ENCODE measurements at regions not wholly inside any gene's neighbourhood (a gene's known extent, or its start where the extent isn't known, plus 50 kb on each side); places are given as distances from the start of the nearest gene placed in this dataset.

DNA sequence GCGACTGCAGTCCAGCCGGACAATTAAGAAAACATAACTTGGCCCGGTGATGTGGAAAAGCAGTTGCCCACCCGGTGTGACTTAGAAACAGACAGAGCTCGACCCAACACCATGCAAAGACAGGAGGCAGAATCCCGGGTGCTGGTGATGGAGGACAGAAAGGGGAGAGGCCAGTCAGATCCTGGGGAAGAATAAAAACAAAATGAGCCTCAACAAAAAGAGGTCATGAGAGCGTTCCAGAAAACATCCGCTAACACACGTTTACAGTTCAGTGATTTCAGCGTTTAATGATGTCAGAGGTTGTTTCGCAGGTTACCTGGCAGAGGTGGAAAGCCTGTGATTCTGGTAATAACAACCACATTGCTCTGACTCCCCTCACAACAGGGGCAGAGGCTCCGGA is 111.9 kb downstream of the OSR1 start:
- Histone ChIP-seq H3K4me3 (replicated peaks in 1 of 3) (no peak overlapping the region), H3K4me1 (no peaks in the 10 kb centered on the region), H3K9me3 (no peaks in the 10 kb centered on the region), H3K27ac (no peak overlapping the region), H3K27me3 (no peaks in the 10 kb centered on the region), H3K36me3 (no peaks in the 10 kb centered on the region)
- intact Hi-C loops (cut with DNase I) = no loop called here
- TF ChIP-seq, protein P1, sequence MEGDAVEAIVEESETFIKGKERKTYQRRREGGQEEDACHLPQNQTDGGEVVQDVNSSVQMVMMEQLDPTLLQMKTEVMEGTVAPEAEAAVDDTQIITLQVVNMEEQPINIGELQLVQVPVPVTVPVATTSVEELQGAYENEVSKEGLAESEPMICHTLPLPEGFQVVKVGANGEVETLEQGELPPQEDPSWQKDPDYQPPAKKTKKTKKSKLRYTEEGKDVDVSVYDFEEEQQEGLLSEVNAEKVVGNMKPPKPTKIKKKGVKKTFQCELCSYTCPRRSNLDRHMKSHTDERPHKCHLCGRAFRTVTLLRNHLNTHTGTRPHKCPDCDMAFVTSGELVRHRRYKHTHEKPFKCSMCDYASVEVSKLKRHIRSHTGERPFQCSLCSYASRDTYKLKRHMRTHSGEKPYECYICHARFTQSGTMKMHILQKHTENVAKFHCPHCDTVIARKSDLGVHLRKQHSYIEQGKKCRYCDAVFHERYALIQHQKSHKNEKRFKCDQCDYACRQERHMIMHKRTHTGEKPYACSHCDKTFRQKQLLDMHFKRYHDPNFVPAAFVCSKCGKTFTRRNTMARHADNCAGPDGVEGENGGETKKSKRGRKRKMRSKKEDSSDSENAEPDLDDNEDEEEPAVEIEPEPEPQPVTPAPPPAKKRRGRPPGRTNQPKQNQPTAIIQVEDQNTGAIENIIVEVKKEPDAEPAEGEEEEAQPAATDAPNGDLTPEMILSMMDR (IDR thresholded peaks at IDR 0.05) = no peak
- no peak for DNase-seq
- WGBS, 2 donors = 62 to 63% methylated on average over 12 of the region's 12 CpGs

- no peak overlapping the region for H3K27ac ChIP-seq
- no peaks in the 10 kb centered on the region for H3K4me1 ChIP-seq
- intact Hi-C loops (cut with DNase I) = no loop called here
- WGBS, 2 donors = 82 to 83% methylated on average over 9 of the region's 9 CpGs
- H3K36me3 ChIP-seq = no peaks in the 10 kb centered on the region
- no peak for DNase-seq
- H3K9me3 ChIP-seq = no peaks in the 10 kb centered on the region
- TF ChIP-seq, protein P1 (IDR thresholded peaks at IDR 0.05) = no peak
- TF ChIP-seq POLR2A (IDR thresholded peaks at IDR 0.05) = no peak
- no peak overlapping the region for H3K4me3 ChIP-seq (replicated peaks in 1 of 3)
- H3K27me3 ChIP-seq = no peaks in the 10 kb centered on the region
Measured at GRCh38 chr2:19244460-19245363, 113.7 kb downstream of the OSR1 start.

GRCh38 chr2:19238440-19239060 is 119.9 kb downstream of the OSR1 start:
- Histone ChIP-seq H3K27ac (no peak overlapping the region), H3K4me1 (peaks cover 10 to 14% of the 10 kb centered on the region in 2 donors), H3K9me3 (no peaks in the 10 kb centered on the region), H3K36me3 (no peaks in the 10 kb centered on the region), H3K4me3 (replicated peaks in 1 of 3) (no peak overlapping the region), H3K27me3 (no peaks in the 10 kb centered on the region)
- WGBS, 2 donors = 81 to 86% methylated on average over 8 of the region's 8 CpGs
- TF ChIP-seq, protein P1 (IDR thresholded peaks at IDR 0.05) = no peak
- TF ChIP-seq POLR2A (IDR thresholded peaks at IDR 0.05) = no peak
- DNase-seq = no peak
- intact Hi-C loops (cut with DNase I) = no loop called here

DNA sequence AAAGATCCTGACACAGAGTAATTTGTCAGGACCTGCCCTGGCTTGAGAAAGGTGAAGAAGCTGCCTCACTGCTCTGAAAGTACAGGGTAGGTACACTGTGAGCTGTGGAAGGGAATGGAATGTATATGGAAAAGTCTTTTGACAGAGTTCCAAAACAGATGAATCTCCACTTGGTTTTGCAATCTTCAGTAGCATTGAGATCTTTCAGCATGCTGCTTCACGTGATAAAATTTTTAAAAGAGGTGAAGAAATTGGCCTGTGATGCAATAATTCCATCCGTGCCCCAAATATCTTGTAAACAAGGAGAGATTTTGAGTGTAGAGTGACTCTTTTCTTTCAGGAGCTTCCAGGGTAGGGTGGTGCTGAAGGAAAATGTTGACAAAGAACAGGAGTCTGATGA is 123.1 kb downstream of the OSR1 start:
- H3K27ac ChIP-seq = no peak overlapping the region
- TF ChIP-seq, protein P1 (IDR thresholded peaks at IDR 0.05) = no peak
- TF ChIP-seq POLR2A (IDR thresholded peaks at IDR 0.05) = no peak
- WGBS, 2 donors = 38 to 54% methylated on average over 2 of the region's 2 CpGs

GRCh38 chr2:19232312-19232711 is 126.1 kb downstream of the OSR1 start:
- no peak overlapping the region for H3K27ac ChIP-seq
- H3K4me3 ChIP-seq (replicated peaks in 1 of 3) = no peak overlapping the region
- intact Hi-C loops (cut with DNase I) = no loop called here
- WGBS, 2 donors = 95 to 100% methylated on average over 1 of the region's 1 CpG
- no peaks in the 10 kb centered on the region for H3K36me3 ChIP-seq
- DNase-seq = no peak
- TF ChIP-seq POLR2A (IDR thresholded peaks at IDR 0.05) = no peak
- TF ChIP-seq, protein P1 (IDR thresholded peaks at IDR 0.05) = no peak
- no peaks in the 10 kb centered on the region for H3K9me3 ChIP-seq
- H3K27me3 ChIP-seq = no peaks in the 10 kb centered on the region
- peaks cover 10 to 14% of the 10 kb centered on the region in 2 donors for H3K4me1 ChIP-seq

More for the DNA sequence above, 123.1 kb downstream of the OSR1 start:
- Histone ChIP-seq H3K27me3 (no peaks in the 10 kb centered on the region), H3K4me3 (replicated peaks in 1 of 3) (no peak overlapping the region), H3K9me3 (no peaks in the 10 kb centered on the region), H3K4me1 (peaks cover 10 to 14% of the 10 kb centered on the region in 2 donors), H3K36me3 (no peaks in the 10 kb centered on the region)
- intact Hi-C loops (cut with DNase I) = no loop called here
- no peak for DNase-seq

All from thyroid gland (tissue), 4 donors.